IPS DF 19.7 (cell line): ENCODE measurements at regions not wholly inside any gene's neighbourhood (a gene's known extent, or its start where the extent isn't known, plus 50 kb on each side); places are given as distances from the start of the nearest gene placed in this dataset.

Source experiments
- DNase-seq: peaks from one replicate; pipeline ENCODE4 v3.0.0-alpha.2; 2013; ENCODE audit warnings: low read depth, low spot score

GRCh38 chr9:2448193-2448738 is 173.3 kb upstream of the VLDLR start:
- DNase-seq: no peak

GRCh38 chr9:2453106-2453505 is 168.5 kb upstream of the VLDLR start:
- no peak for DNase-seq

DNA sequence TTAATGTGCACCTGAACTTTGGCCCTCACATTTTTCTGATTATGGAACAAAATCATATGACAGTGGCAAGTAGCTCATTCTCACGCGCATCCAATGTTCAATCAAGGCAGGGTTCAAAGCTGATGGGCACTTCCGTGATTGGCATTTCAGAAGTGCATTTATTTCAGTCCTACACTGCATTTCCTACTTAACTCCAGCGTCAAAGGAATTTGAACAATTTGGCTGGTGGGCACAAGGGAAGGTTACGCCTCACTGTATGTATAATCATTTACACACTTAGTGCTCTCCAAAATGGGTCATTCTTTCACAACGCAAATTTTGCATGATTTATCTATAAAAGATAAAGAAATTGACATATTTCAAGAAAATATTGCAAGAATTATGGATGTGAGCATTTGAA is 167.9 kb upstream of the VLDLR start:
- DNase-seq: no peak

GRCh38 chr9:2459756-2460155 is 161.8 kb upstream of the VLDLR start:
- no peak for DNase-seq

- DNase-seq: no peak
Measured at GRCh38 chr9:2461892-2462291, 159.7 kb upstream of the VLDLR start.

DNA sequence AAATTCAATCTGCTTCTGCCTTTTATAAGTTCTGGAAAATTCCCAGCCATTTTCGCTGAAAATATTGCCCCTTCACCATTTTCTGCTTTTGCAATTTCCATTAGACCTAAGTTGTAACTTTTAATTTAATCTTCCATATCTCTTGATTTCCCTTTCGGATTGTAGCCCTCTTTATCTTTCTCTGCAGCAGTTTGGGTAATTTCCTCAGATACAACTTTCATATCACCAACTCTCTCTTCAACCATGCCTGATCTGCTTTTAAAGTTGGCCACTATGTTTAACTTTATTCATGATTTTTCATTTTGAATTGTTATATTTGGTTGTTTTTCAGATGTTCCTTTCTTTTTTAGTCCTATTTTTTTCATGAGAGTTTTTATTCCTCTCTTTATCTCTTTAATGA is 157.0 kb upstream of the VLDLR start:
- no peak for DNase-seq

GRCh38 chr9:2465516-2465915 is 156.1 kb upstream of the VLDLR start:
- DNase-seq: no peak

- DNase-seq: peak; percentile 17
Measured at GRCh38 chr9:2465921-2466460, 155.6 kb upstream of the VLDLR start.

- DNase-seq: no peak
Measured at GRCh38 chr9:2466703-2467102, 154.9 kb upstream of the VLDLR start.

- no peak for DNase-seq
Measured at GRCh38 chr9:2469681-2470221, 151.8 kb upstream of the VLDLR start.

DNA sequence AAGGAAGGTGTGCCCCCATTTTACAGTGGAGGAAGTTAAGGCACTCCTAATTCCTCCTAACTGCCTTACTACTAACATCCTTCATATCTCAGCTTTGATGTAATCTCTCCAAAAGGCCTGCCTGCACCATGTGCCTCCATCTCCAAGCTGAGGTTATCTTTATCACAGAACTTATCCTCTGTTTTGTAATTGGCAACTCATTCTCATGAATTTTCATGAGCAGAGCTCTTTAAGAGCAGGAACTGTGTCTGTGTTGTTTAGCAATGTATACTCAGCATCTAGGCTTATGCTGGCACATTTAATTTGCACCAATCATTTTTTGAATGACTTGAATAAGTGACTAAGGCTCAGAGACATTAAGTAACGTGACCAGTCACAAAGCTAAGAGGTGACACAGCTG is 147.9 kb upstream of the VLDLR start:
- no peak for DNase-seq

- DNase-seq: no peak
Measured at GRCh38 chr9:2477755-2478154, 143.8 kb upstream of the VLDLR start.

GRCh38 chr9:2478421-2478820 is 143.2 kb upstream of the VLDLR start:
- no peak for DNase-seq

DNA sequence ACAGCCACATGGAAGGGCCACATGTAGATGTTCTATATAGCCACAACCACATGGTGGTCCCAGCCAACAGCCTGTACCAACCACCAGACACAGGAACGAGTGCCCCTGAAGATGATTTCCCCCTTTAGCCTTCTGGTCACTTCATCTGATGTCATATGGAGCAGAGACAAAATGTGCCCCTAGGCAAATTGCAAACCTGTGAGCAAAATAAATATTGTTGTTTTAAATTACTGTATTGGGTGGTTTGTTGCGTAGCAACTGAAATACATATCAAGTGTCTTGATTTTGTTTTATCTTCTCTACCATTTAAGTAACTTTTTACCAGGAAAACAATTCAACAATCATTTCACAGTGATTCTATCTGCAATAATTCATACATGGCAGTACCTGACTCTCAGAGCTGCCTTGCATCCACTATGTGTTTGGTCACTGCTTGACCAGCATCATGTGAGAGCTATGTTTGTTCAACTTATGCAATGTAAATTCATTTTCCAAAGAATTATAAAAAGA is 142.5 kb upstream of the VLDLR start:
- DNase-seq: no peak

GRCh38 chr9:2480255-2480837 is 141.2 kb upstream of the VLDLR start:
- DNase-seq: no peak

DNA sequence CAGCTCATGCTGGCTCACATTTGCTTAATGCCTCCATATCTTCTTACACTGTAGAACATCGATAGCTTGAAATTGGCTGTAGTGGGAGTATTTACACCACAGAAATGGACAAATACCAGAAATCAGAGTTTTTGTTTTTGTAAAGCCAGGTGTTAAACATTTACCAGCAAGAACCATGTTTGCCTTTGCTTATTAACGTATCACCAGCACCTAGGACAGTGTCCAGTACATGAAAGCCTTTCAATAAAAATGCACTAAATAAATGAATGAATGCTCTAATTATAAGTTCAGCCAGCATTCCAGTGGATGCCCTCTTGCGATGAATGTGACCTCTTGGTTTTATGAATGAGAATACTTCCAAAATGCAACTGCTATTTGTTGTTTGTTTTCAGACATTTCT is 140.4 kb upstream of the VLDLR start:
- no peak for DNase-seq

DNA sequence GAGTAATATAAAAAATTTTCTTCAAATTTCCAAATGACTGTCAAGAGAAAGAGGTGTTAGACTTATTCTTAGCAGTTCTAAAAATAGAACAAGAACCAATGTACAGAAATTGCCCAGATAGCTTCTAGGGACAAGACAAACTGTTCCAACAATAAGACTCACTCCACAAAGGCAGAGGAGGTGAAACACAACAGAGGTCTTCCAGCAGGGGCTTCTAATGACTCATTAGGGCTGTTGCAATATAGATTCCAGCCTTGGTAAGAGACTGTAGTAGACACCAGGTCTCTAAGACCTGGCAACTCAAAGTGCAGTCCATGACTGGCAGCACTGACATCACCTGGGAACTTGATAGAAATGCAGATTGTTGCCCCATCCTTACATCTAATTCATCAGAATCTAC is 134.6 kb upstream of the VLDLR start:
- no peak for DNase-seq

- DNase-seq: no peak
Measured at GRCh38 chr9:2489838-2490314, 131.7 kb upstream of the VLDLR start.

DNA sequence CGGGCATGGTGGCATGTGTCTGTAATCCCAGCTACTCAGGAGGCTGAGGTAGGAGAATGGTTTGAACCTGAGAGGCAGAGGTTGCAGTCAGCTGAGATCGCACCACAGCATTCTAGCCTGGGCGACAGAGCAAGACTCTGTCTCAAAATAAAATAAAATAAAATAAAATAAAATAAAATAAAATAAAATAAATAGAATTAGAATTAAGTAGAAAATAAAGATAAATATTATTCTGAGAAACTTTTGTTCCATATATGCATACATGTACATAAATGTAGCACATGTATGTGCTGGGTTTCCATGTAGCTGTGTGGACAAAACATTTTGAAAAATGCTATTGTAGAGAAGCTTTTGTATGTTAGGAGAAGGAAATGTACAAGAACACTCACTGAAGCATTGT is 129.4 kb upstream of the VLDLR start:
- no peak for DNase-seq

DNA sequence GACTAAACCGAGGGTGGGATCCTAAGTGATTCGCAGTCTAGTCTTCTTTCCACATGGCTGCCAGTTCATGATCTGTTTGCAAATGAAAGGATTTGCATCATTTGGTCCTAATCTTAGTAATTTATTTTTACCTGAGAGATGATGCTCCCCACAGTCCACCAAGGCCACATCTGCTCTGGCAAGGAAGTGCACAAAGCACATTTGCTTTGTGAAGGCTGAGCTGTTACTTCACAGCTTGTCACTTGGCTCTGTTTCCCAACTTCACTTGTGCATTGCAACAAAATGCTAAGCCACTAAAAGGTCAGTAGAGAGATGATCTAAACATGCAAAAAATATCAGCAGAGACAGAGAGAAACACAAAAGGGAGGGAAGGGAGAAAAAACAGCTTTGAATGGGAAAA is 128.5 kb upstream of the VLDLR start:
- no peak for DNase-seq

DNA sequence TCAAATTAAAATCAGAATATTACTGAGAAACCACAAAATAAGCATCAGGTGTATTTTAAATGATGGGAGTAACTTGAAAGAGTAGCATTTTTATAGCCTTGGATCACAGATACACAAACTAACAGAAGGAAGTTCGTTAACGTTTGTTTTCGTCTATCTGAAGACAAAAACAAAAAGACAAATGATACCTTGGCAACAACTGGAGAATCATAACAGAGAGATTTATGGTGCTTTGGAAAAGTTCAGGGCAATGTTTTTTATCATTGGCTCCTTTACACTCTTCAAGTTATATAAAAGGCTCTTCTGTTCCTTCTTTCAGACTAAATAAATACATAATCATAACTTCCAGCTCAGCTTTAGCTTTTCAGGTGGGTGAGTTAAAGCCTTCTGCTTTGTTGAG is 128.1 kb upstream of the VLDLR start:
- DNase-seq: no peak

DNA sequence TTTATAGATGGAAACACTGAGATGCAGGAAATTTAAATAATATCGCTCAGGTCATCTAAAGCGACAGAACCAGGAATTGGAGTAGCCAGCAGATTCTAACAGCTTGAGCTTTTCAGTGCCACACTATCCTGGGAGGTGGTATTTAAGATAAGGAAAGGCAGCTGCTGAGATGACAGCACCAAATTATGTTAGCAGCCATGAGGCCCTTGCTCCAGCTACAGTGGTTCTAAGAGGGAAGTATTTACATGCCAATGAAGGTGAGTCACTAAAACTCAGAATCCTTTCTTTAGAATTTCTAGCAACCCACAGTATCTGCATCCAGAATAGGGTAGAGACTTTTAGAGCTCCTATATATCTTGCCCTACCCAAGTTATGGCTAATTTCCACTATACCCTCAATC is 127.0 kb upstream of the VLDLR start:
- peak; percentile 38 for DNase-seq
